IPS-NIHi11 (cell line): ENCODE measurements at regions not wholly inside any gene's neighbourhood (a gene's known extent, or its start where the extent isn't known, plus 50 kb on each side); places are given as distances from the start of the nearest gene placed in this dataset.
"Not testable (repeated sequence)": the region's sequence is repeated elsewhere in the genome, so short reads cannot be mapped to it uniquely, and the experiment has no call there.

ENCODE experiments used
- DNase-seq: peaks from one replicate; pipeline ENCODE4 v3.0.0; 2012; ENCODE audit warnings: mixed read lengths, low spot score

GRCh38 chr4:162469977-162470376 lies 306.2 kb upstream of the FSTL5 start:
- no peak for DNase-seq

- DNase-seq = not testable (repeated sequence)
Observed at GRCh38 chr4:162465356-162465755, 301.6 kb upstream of the FSTL5 start.

- no peak for DNase-seq
Observed at GRCh38 chr4:162461952-162462351, 298.2 kb upstream of the FSTL5 start.

GRCh38 chr4:162458051-162458450 lies 294.3 kb upstream of the FSTL5 start:
- DNase-seq = no peak

GRCh38 chr4:162457071-162457865 lies 293.5 kb upstream of the FSTL5 start:
- DNase-seq = no peak

- no peak for DNase-seq
Observed at GRCh38 chr4:162456106-162456505, 292.3 kb upstream of the FSTL5 start.

- DNase-seq = no peak
Observed at GRCh38 chr4:162450531-162451035, 286.8 kb upstream of the FSTL5 start.

- DNase-seq = no peak
Observed at GRCh38 chr4:162443510-162443909, 279.7 kb upstream of the FSTL5 start.

- DNase-seq = no peak
Observed at GRCh38 chr4:162442128-162442527, 278.3 kb upstream of the FSTL5 start.

- no peak for DNase-seq
Observed at GRCh38 chr4:162422312-162422711, 258.5 kb upstream of the FSTL5 start.

- no peak for DNase-seq
Observed at GRCh38 chr4:162410854-162411253, 247.1 kb upstream of the FSTL5 start.

- DNase-seq = no peak
Observed at GRCh38 chr4:162409048-162409447, 245.2 kb upstream of the FSTL5 start.

- no peak for DNase-seq
Observed at GRCh38 chr4:162408309-162408708, 244.5 kb upstream of the FSTL5 start.

GRCh38 chr4:162406637-162407365 lies 243.0 kb upstream of the FSTL5 start:
- no peak for DNase-seq

GRCh38 chr4:162403932-162404331 lies 240.1 kb upstream of the FSTL5 start:
- DNase-seq = no peak

GRCh38 chr4:162403419-162403818 lies 239.6 kb upstream of the FSTL5 start:
- no peak for DNase-seq

GRCh38 chr4:162401021-162401420 lies 237.2 kb upstream of the FSTL5 start:
- DNase-seq = no peak

GRCh38 chr4:162392946-162393345 lies 229.1 kb upstream of the FSTL5 start:
- no peak for DNase-seq

- DNase-seq = no peak
Observed at GRCh38 chr4:162366146-162366545, 202.3 kb upstream of the FSTL5 start.

- DNase-seq = no peak
Observed at GRCh38 chr4:162364651-162365050, 200.9 kb upstream of the FSTL5 start.

- DNase-seq = no peak
Observed at GRCh38 chr4:162360369-162361149, 196.8 kb upstream of the FSTL5 start.

- DNase-seq = no peak
Observed at GRCh38 chr4:162356181-162356580, 192.4 kb upstream of the FSTL5 start.
